HUES64 (cell line): ENCODE measurements at regions not wholly inside any gene's neighbourhood (a gene's known extent, or its start where the extent isn't known, plus 50 kb on each side); places are given as distances from the start of the nearest gene placed in this dataset.
"Not testable (repeated sequence)": the region's sequence is repeated elsewhere in the genome, so short reads cannot be mapped to it uniquely, and the experiment has no call there.

Experiments used
- H3K27ac ChIP-seq: 2 replicates; pipeline ENCODE4 v1.7.0; 2013; ENCODE audit warnings: low read depth, low read length, inconsistent platforms
- H3K27me3 ChIP-seq: 2 replicates; pipeline ENCODE4 v1.6.1; 2013; ENCODE audit warnings: mild to moderate bottlenecking, low read length; ENCODE audit not compliant: insufficient read depth
- H3K36me3 ChIP-seq: 2 replicates; pipeline ENCODE4 v1.6.1; 2013; ENCODE audit warnings: mild to moderate bottlenecking, low read length; ENCODE audit not compliant: insufficient read depth
- H3K4me1 ChIP-seq: 2 replicates; pipeline ENCODE4 v1.6.1; 2013; ENCODE audit warnings: mild to moderate bottlenecking, low read length, moderate library complexity; ENCODE audit not compliant: insufficient read depth
- H3K4me3 ChIP-seq: 2 replicates; pipeline ENCODE4 v1.5.1; 2013; ENCODE audit warnings: mild to moderate bottlenecking, low read length, moderate library complexity
- H3K9ac ChIP-seq: 2 replicates; pipeline ENCODE4 v1.6.1; 2013; ENCODE audit warnings: mild to moderate bottlenecking, low read depth, low read length
- H3K9me3 ChIP-seq: 2 replicates; pipeline ENCODE4 v1.6.1; 2013; ENCODE audit warnings: low read depth, low read length; ENCODE audit not compliant: insufficient read depth
- WGBS: fragments of 150-250, 120-280 bp; methylation state at CpG from one replicate; pipeline ENCODE4 v1.1.7; 2013; ENCODE audit warnings: missing lambda C conversion rate; 5-methylcytosine and 5-hydroxymethylcytosine counted together

DNA sequence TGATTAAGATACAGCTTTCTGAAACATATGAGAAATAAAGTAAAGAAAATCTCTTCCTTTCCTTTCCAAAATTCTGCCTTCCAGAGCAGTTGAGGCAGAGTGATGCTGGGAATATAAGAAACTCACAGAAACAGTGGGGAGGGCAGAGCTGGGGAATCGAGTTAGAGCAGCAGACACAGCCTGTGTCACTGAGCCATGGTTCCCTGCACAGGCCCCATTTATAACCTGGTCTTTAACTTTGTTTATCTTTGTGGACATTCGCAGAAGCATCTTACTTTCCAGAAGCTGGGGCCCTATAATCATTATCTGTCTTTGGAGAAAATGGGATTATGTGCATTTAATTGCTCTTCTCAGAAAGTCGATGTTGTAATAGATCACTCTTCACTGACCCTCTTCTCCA lies 349.1 kb downstream of the SETD4 start:
- Histone ChIP-seq H3K9ac (no peak overlapping the region), H3K27me3 (peaks cover 14% of the 10 kb centered on the region; the same call in 1 of the 2 replicates), H3K4me1 (no peaks in the 10 kb centered on the region), H3K9me3 (no peaks in the 10 kb centered on the region), H3K36me3 (no peaks in the 10 kb centered on the region), H3K27ac (no peak overlapping the region), H3K4me3 (no peak overlapping the region)
- WGBS = 93% methylated on average over 3 of the region's 3 CpGs

- H3K9ac ChIP-seq, H3K27me3 ChIP-seq, H3K36me3 ChIP-seq, H3K4me3 ChIP-seq, H3K27ac ChIP-seq, H3K4me1 ChIP-seq, H3K9me3 ChIP-seq: not testable (repeated sequence)
- 96% methylated on average over 3 of the region's 3 CpGs for WGBS
These were observed 350.3 kb downstream of the SETD4 start for GRCh38 chr21:35709990-35710389.

DNA sequence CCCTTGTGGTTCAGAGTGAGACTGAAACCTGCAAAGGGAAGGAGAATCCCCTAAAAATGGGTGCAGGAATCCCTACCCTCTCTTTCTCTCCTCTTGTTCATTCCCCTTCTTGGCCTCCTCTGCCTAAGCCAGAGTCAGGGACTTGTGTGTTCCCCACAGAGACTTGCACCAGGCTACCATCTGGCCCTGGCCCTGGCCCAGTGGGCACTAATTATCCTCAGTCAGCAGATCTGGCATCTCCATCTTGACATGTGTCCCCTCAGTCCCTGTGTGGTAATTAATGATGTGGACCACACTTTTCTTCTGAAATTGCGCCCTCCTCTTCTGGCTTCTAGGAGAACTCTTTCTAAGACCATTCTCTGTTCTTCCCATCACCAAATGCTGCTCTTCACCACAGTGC lies 354.4 kb downstream of the SETD4 start:
- Histone ChIP-seq H3K9me3 (no peaks in the 10 kb centered on the region), H3K27ac (no peak overlapping the region), H3K4me1 (no peaks in the 10 kb centered on the region), H3K36me3 (no peaks in the 10 kb centered on the region), H3K4me3 (no peak overlapping the region), H3K9ac (no peak overlapping the region), H3K27me3 (no peaks in the 10 kb centered on the region)
- WGBS = 93% methylated on average over 1 of the region's 1 CpG

DNA sequence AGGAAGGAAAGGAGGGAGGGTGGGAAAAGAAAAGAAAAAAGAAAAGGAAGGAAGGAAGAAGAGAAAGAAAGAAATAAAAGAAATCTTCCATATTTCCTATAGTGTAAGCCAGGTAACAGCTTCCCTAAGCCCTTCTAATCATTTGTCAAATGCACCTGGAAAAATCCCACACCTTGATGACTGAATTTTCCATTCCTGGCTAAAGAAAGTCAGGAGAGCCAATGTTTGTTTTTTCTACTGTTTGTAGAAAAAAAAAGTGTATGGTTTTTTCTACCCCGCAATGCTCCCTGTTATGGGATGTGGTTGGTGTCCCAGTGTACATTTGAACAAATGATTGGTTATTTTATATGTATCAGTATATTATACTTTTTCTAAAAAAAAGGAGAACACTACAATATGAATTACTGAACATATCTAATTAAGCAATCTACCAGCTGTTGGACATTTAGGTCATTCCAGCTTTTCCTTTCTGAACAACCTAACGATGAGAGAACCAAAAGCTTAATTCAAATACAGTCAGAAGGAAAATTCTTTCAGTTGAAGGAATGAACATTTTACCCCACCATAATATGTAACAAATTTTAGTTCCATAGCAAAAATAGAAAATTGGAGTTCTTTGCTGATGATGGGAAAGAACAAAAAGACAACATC lies 355.0 kb downstream of the SETD4 start:
- Histone ChIP-seq H3K27ac (no peak overlapping the region), H3K9me3 (no peaks in the 10 kb centered on the region), H3K4me3 (no peak overlapping the region), H3K9ac (no peak overlapping the region), H3K4me1 (no peaks in the 10 kb centered on the region), H3K36me3 (no peaks in the 10 kb centered on the region), H3K27me3 (no peaks in the 10 kb centered on the region)
- 97% methylated on average over 2 of the region's 2 CpGs for WGBS

GRCh38 chr21:35703704-35704103 lies 356.6 kb downstream of the SETD4 start:
- Histone ChIP-seq H3K4me3 (no peak overlapping the region), H3K36me3 (no peaks in the 10 kb centered on the region), H3K9ac (no peak overlapping the region), H3K9me3 (no peaks in the 10 kb centered on the region), H3K27ac (no peak overlapping the region), H3K4me1 (no peaks in the 10 kb centered on the region), H3K27me3 (no peaks in the 10 kb centered on the region)
- WGBS = no CpG with 5 or more reads among the region's 1 CpG

DNA sequence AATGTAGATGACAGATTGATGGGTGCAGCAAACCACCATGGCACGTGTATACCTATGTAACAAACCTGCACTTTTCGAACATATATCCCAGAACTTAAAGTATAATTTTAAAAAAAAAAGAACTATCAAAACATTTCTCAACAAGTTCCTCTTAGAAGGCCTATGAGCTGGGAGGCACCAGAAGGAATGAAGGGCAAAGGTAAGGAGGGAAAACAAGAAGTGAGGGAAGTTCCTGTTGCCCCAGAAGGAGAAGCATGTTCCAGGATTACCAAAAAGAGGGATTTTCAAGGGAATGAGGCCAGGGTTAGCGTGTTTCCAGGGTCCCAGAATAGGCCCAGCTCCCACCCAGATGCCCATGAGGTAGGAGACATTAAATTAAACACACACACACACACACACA lies 361.0 kb downstream of the SETD4 start:
- 86% methylated on average over 3 of the region's 3 CpGs for WGBS
- no peaks in the 10 kb centered on the region for H3K9me3 ChIP-seq
- no peak overlapping the region for H3K27ac ChIP-seq
- no peaks in the 10 kb centered on the region for H3K36me3 ChIP-seq
- H3K4me3 ChIP-seq = no peak overlapping the region
- H3K9ac ChIP-seq = no peak overlapping the region
- no peaks in the 10 kb centered on the region for H3K27me3 ChIP-seq
- no peaks in the 10 kb centered on the region for H3K4me1 ChIP-seq

GRCh38 chr21:35697321-35697808 lies 363.0 kb downstream of the SETD4 start:
- 82% methylated on average over 3 of the region's 3 CpGs for WGBS
- Histone ChIP-seq H3K9me3 (no peaks in the 10 kb centered on the region), H3K27me3 (no peaks in the 10 kb centered on the region), H3K9ac (no peak overlapping the region), H3K4me3 (no peak overlapping the region), H3K27ac (no peak overlapping the region), H3K4me1 (peaks cover under 1% of the 10 kb centered on the region; the same call in 1 of the 2 replicates), H3K36me3 (no peaks in the 10 kb centered on the region)

GRCh38 chr21:35696644-35697043 lies 363.7 kb downstream of the SETD4 start:
- Histone ChIP-seq H3K27ac (no peak overlapping the region), H3K4me1 (peaks cover 8% of the 10 kb centered on the region; the same call in 1 of the 2 replicates), H3K9ac (no peak overlapping the region), H3K9me3 (no peaks in the 10 kb centered on the region), H3K27me3 (no peaks in the 10 kb centered on the region), H3K36me3 (no peaks in the 10 kb centered on the region), H3K4me3 (no peak overlapping the region)
- WGBS = 90% methylated on average over 2 of the region's 2 CpGs

- H3K27ac ChIP-seq = no peak overlapping the region
- H3K4me3 ChIP-seq = no peak overlapping the region
- no peaks in the 10 kb centered on the region for H3K27me3 ChIP-seq
- WGBS = 90% methylated on average over 2 of the region's 2 CpGs
- no peaks in the 10 kb centered on the region for H3K36me3 ChIP-seq
- H3K4me1 ChIP-seq = peaks cover 11% of the 10 kb centered on the region; the same call in 1 of the 2 replicates
- no peak overlapping the region for H3K9ac ChIP-seq
- no peaks in the 10 kb centered on the region for H3K9me3 ChIP-seq
These were observed 368.0 kb downstream of the SETD4 start for GRCh38 chr21:35692311-35692710.

DNA sequence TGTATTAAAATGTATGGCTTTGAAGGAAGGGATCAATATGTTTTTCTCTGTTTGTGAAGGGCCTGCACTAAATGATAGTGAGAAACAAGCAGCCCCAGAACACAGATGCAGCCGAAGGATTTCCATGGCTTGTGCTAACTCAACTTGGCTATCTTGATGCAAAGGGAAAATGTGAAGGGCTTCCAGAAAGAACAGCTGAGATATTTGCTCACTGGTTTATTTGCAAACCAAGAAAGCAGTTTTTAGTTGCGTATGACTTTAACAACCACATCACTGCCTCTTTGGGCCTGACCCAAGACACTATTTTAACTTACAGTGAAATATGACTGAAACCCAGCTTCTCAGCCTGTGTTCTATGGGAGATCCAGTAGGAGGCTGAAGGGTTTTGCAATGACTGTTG lies 369.9 kb downstream of the SETD4 start:
- Histone ChIP-seq H3K4me3 (no peak overlapping the region), H3K27ac (no peak overlapping the region), H3K27me3 (no peaks in the 10 kb centered on the region), H3K36me3 (no peaks in the 10 kb centered on the region), H3K9ac (no peak overlapping the region), H3K9me3 (no peaks in the 10 kb centered on the region), H3K4me1 (peaks cover 11% of the 10 kb centered on the region; the same call in 1 of the 2 replicates)
- 94% methylated on average over 2 of the region's 2 CpGs for WGBS

DNA sequence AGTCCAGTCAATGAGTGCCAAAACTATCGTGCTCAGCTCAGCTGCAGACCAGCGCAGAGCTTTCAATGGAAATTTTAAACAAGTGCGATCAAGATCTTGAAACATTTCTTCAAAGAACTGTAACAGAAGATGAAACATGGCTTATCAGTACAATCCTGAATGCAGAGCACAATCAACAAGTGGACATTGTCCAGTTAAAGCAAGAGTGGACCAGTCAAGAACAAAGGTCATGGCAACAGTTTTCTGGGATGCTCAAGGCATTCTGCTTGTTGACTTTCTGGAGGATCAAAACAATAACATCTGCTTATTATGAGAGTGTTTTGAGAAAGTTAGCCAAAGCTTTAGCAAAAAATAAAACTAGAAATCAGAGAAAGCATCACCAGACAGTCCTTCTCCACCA lies 374.2 kb downstream of the SETD4 start:
- Histone ChIP-seq H3K4me3 (no peak overlapping the region), H3K9ac (no peak overlapping the region), H3K27me3 (no peaks in the 10 kb centered on the region), H3K27ac (no peak overlapping the region), H3K36me3 (no peaks in the 10 kb centered on the region), H3K9me3 (no peaks in the 10 kb centered on the region), H3K4me1 (no peaks in the 10 kb centered on the region)
- 32% methylated on average over 3 of the region's 3 CpGs for WGBS
